Left cardiac atrium (tissue), 4 donors: ENCODE measurements at regions not wholly inside any gene's neighbourhood (a gene's known extent, or its start where the extent isn't known, plus 50 kb on each side); places are given as distances from the start of the nearest gene placed in this dataset.

Experiments
- ATAC-seq, 2 donors: fragments of 200-7000 bp; cut with Tn5 transposase; one replicate each; pipeline ENCODE4 v1.9.1; 2020; ENCODE audit warnings: mild to moderate bottlenecking in 2 of 2, moderate library complexity in 2 of 2
- DNase-seq: peaks from one replicate; pipeline ENCODE4 v3.0.0-alpha.2; 2020
- intact Hi-C, 2 donors: fragments of 100-400 bp; cut with DNase I; formaldehyde crosslinking; loops; one replicate each; pipeline versions ENCODE4 v1.14.1 to v1.15.1; 2022 to 2023
- donor health status: DM: no; HTN: yes; CAD: no.
- donor health status: DM: no; HTN: yes; CAD: no; lungs with severe emphysema.
- donor health status: DM: yes; HTN: yes; CAD: no.
- donor health status: Dilated cardiomyopathy.

DNA sequence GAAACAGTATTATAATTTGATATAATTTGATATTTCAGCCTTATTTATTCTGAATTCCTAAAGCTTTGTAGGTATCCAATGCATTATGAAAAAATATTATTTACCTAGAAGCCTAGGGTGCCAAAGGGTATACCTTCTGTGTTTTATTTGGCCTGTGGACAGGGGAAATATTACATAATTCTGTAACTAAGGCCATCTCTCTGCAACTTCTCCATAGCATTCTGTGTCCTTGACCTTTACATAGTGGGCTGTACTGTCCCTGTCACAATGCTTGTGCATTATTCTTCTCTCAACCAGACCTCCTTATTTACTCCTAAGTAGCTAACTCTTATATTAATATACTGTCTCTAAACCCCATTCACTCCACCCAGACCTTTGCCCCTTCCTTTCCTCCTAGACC, 57.0 kb upstream of the RANBP6 start:
- intact Hi-C loops, result no loop called here
- no peak for ATAC-seq
- DNase-seq, result no peak

DNA sequence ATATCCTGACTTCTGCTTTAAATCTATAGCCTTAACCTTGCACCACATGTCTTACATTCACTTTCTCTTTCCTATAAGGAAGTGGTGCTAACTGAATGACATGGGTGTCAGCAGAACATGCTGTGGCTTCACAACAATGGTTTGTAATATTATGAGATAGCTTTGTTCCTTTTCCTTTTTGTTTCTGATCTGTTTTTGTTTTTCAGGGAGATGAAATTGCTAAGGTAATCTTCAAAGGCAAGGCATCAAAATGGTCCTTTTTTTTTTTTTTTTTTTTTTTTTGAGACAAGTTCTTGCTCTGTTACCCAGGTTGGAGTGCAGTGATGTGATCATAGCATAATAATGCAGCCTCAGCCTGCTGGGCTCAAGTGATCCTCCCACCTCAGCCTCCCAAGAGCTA, 53.6 kb upstream of the RANBP6 start:
- peak in 1 of 2 donors; percentile 47 for ATAC-seq

DNA sequence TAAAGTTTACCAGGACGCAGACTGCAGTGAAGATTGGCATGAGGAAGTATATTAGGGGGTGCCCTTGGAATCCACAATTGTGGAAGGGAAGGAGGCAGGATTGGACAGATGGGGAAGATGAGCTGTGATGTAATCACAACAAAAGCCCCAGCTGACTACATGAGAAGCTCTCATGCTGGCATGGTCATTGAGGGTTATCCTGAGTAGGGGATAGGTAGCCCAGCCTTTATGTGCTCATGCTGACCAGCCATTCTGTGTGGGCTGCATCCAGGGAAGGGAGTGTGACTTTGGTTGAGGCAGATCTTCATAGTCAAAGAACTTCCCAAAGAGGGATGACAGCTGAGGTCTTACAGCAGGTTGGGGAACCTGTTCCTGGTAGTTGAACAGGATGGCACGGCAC, 52.0 kb upstream of the RANBP6 start:
- intact Hi-C loops, result no loop called here
- DNase-seq (no peak), ATAC-seq (no peak)

More for the DNA sequence above, 53.6 kb upstream of the RANBP6 start:
- DNase-seq, result no peak
- intact Hi-C loops, result no loop called here
